Activated CD8-positive, alpha-beta memory T cell treated with anti-CD3 and anti-CD28 coated beads for 36 hours (primary cell): ENCODE measurements at regions not wholly inside any gene's neighbourhood (a gene's known extent, or its start where the extent isn't known, plus 50 kb on each side); places are given as distances from the start of the nearest gene placed in this dataset.

Source experiments
- CTCF ChIA-PET: fragments of 350-600 bp; sonication (Branson Sonifier 250); formaldehyde crosslinking; loops from one replicate; lab custom pipeline; 2021; ENCODE audit warnings: antibody characterized with exemption; lab: Charles Lee
- POLR2A ChIA-PET: fragments of 350-600 bp; sonication (Branson Sonifier 250); formaldehyde crosslinking; loops from one replicate; lab custom pipeline; 2021; ENCODE audit warnings: antibody characterized with exemption; lab: Charles Lee

GRCh38 chr2:66781804-66782203 is 346.9 kb downstream of the MEIS1 start:
- ChIA-PET CTCF (no interaction called here), POLR2A (no interaction called here)

GRCh38 chr2:66782780-66783361 is 347.9 kb downstream of the MEIS1 start:
- ChIA-PET CTCF (no interaction called here), POLR2A (no interaction called here)

- ChIA-PET CTCF (no interaction called here), POLR2A (no interaction called here)
Observed at GRCh38 chr2:66789741-66790140, 354.8 kb downstream of the MEIS1 start.

- POLR2A ChIA-PET = no interaction called here
- CTCF ChIA-PET = no interaction called here
Observed at GRCh38 chr2:66790651-66791181, 355.8 kb downstream of the MEIS1 start.

- CTCF ChIA-PET = no interaction called here
- POLR2A ChIA-PET = no interaction called here
Observed at GRCh38 chr2:66794070-66794469, 359.1 kb downstream of the MEIS1 start.

- CTCF ChIA-PET = no interaction called here
- POLR2A ChIA-PET = no interaction called here
Observed at GRCh38 chr2:66794551-66794950, 359.6 kb downstream of the MEIS1 start.

GRCh38 chr2:66802877-66803276 is 368.0 kb downstream of the MEIS1 start:
- CTCF ChIA-PET = no interaction called here
- POLR2A ChIA-PET = no interaction called here

- CTCF ChIA-PET = no interaction called here
- POLR2A ChIA-PET = no interaction called here
Observed at GRCh38 chr2:66803726-66804125, 368.8 kb downstream of the MEIS1 start.

GRCh38 chr2:66805016-66805865 is 370.3 kb downstream of the MEIS1 start:
- CTCF ChIA-PET = interaction anchor here (0.7 kb wide), 1 partner anchor 19 kb away, joined by 4 read pairs; no protein-coding TSS in a partner anchor
- POLR2A ChIA-PET = no interaction called here

GRCh38 chr2:66805968-66806367 is 371.0 kb downstream of the MEIS1 start:
- ChIA-PET POLR2A (no interaction called here), CTCF (interaction anchor here (0.7 kb wide), 1 partner anchor 18 kb away, joined by 4 read pairs; no protein-coding TSS in a partner anchor)

GRCh38 chr2:66813525-66813924 is 378.6 kb downstream of the MEIS1 start:
- ChIA-PET CTCF (no interaction called here), POLR2A (no interaction called here)

- CTCF ChIA-PET = no interaction called here
- POLR2A ChIA-PET = no interaction called here
Observed at GRCh38 chr2:66813976-66814375, 379.1 kb downstream of the MEIS1 start.

GRCh38 chr2:66814916-66815315 is 380.0 kb downstream of the MEIS1 start:
- POLR2A ChIA-PET = no interaction called here
- CTCF ChIA-PET = no interaction called here

GRCh38 chr2:66815886-66816285 is 381.0 kb downstream of the MEIS1 start:
- ChIA-PET CTCF (no interaction called here), POLR2A (no interaction called here)

GRCh38 chr2:66821168-66821567 is 386.2 kb downstream of the MEIS1 start:
- ChIA-PET CTCF (no interaction called here), POLR2A (no interaction called here)

- CTCF ChIA-PET = no interaction called here
- POLR2A ChIA-PET = no interaction called here
Observed at GRCh38 chr2:66822186-66822585, 387.3 kb downstream of the MEIS1 start.

GRCh38 chr2:66824926-66825325 is 390.0 kb downstream of the MEIS1 start:
- ChIA-PET POLR2A (no interaction called here), CTCF (no interaction called here)

GRCh38 chr2:66827851-66828250 is 392.9 kb downstream of the MEIS1 start:
- ChIA-PET POLR2A (no interaction called here), CTCF (no interaction called here)

- CTCF ChIA-PET = no interaction called here
Observed at GRCh38 chr2:66828876-66829275, 394.0 kb downstream of the MEIS1 start.

GRCh38 chr2:66830881-66831280 is 396.0 kb downstream of the MEIS1 start:
- CTCF ChIA-PET = no interaction called here
- POLR2A ChIA-PET = no interaction called here

More at GRCh38 chr2:66828876-66829275, 394.0 kb downstream of the MEIS1 start:
- POLR2A ChIA-PET = no interaction called here
